ENCODE measurements at regions not wholly inside any gene's neighbourhood (a gene's known extent, or its start where the extent isn't known, plus 50 kb on each side); places are given as distances from the start of the nearest gene placed in this dataset.

- TF ChIP-seq, protein P1, sequence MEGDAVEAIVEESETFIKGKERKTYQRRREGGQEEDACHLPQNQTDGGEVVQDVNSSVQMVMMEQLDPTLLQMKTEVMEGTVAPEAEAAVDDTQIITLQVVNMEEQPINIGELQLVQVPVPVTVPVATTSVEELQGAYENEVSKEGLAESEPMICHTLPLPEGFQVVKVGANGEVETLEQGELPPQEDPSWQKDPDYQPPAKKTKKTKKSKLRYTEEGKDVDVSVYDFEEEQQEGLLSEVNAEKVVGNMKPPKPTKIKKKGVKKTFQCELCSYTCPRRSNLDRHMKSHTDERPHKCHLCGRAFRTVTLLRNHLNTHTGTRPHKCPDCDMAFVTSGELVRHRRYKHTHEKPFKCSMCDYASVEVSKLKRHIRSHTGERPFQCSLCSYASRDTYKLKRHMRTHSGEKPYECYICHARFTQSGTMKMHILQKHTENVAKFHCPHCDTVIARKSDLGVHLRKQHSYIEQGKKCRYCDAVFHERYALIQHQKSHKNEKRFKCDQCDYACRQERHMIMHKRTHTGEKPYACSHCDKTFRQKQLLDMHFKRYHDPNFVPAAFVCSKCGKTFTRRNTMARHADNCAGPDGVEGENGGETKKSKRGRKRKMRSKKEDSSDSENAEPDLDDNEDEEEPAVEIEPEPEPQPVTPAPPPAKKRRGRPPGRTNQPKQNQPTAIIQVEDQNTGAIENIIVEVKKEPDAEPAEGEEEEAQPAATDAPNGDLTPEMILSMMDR (IDR thresholded peaks at IDR 0.05; ENCODE audit: insufficient read depth, low read length): no peak
- TF ChIP-seq POLR2AphosphoS5 (IDR thresholded peaks at IDR 0.05; ENCODE audit: low read depth) (no peak), REST (IDR thresholded peaks at IDR 0.05; ENCODE audit: insufficient replicate concordance, low read depth) (no peak), SPI1 (IDR thresholded peaks at IDR 0.05; ENCODE audit: borderline replicate concordance, low read depth) (no peak), GABPA (IDR thresholded peaks at IDR 0.05; ENCODE audit: low read depth) (no peak)
These were observed 390.2 kb upstream of the NXPH2 start for GRCh38 chr2:139170406-139170805.
